Right lobe of liver (tissue), 6 donors: ENCODE measurements at regions not wholly inside any gene's neighbourhood (a gene's known extent, or its start where the extent isn't known, plus 50 kb on each side); places are given as distances from the start of the nearest gene placed in this dataset.
"Not testable (repeated sequence)": the region's sequence is repeated elsewhere in the genome, so short reads cannot be mapped to it uniquely, and the experiment has no call there.

Experiments used
- ATAC-seq, 4 donors: fragments of 200-7000 bp; cut with Tn5 transposase; one replicate each; pipeline ENCODE4 v1.9.1; 2020; ENCODE audit warnings: mild to moderate bottlenecking in 4 of 4, moderate library complexity in 4 of 4
- DNase-seq, 3 donors: peaks; one replicate each; pipeline ENCODE4 v3.0.0-alpha.2; 2020
- H3K27ac ChIP-seq, 3 donors: fragments of 200-600 bp; one replicate each; pipeline ENCODE4 v1.8.0; 2022
- H3K27me3 ChIP-seq, 2 donors: fragments of 200-600 bp; one replicate each; pipeline ENCODE4 v1.8.0; 2022
- H3K36me3 ChIP-seq, 4 donors: fragments of 200-600 bp; sonication (generic) in 1 of 4; one replicate each; pipeline versions ENCODE4 v1.5.1 to v1.8.0; 2017 to 2022; ENCODE audit warnings: control low read depth in 1 of 4
- H3K4me1 ChIP-seq, 4 donors: fragments of 200-600 bp; sonication (generic) in 1 of 4; one replicate each; pipeline versions ENCODE4 v1.5.1 to v1.8.0; 2017 to 2022; ENCODE audit warnings: control low read depth in 1 of 4
- H3K4me3 ChIP-seq, 3 donors: fragments of 200-600 bp; one replicate each; pipeline ENCODE4 v1.8.0; 2022
- H3K9me3 ChIP-seq, 4 donors: fragments of 200-600 bp; sonication (generic) in 1 of 4; one replicate each; pipeline versions ENCODE4 v1.5.1 to v1.8.0; 2017 to 2022; ENCODE audit warnings: control low read depth in 1 of 4
- CTCF ChIP-seq, 4 donors: fragments of 200-600 bp in 3 of 4; fragments of 450-650 bp in 1 of 4; IDR thresholded peaks; one replicate each; pipeline versions ENCODE4 v1.5.1 to v1.8.0; 2016 to 2022; ENCODE audit warnings: antibody characterized with exemption in 4 of 4, mild to moderate bottlenecking in 2 of 4
- POLR2A ChIP-seq: fragments of 450-650 bp; IDR thresholded peaks from one replicate; pipeline ENCODE4 v1.6.1; 2017; ENCODE audit warnings: antibody characterized with exemption, mild to moderate bottlenecking
- WGBS: methylation state at CpG from one replicate; pipeline ENCODE4 v1.1.6; 2018; ENCODE audit warnings: low coverage, low lambda C conversion rate; ENCODE audit not compliant: insufficient coverage; ENCODE audit errors: missing lambda C conversion rate; 5-methylcytosine and 5-hydroxymethylcytosine counted together
- intact Hi-C, 2 donors: fragments of 100-400 bp; cut with DNase I; formaldehyde crosslinking; loops; one replicate each; pipeline versions ENCODE4 v1.11.2 to v1.14.1; 2022
- donor health status: DM: no; HTN: yes; CAD: no.
- donor health status: DM: no; HTN: no; CAD: no.
- donor health status: DM: no; HTN: no; CAD: no.
- donor health status: DM: no; HTN: yes; CAD: no.
- donor health status: DM: no; HTN: yes; CAD: no.

GRCh38 chr1:106406114-106406513, 650.4 kb upstream of the PRMT6 start:
- TF ChIP-seq POLR2A (no peak), CTCF (IDR thresholded peaks at IDR 0.05) (no peak)
- no peaks in the 10 kb centered on the region for H3K4me1 ChIP-seq
- no peaks in the 10 kb centered on the region for H3K9me3 ChIP-seq
- H3K27me3 ChIP-seq, result no peaks in the 10 kb centered on the region
- intact Hi-C loops, result no loop called here
- no peaks in the 10 kb centered on the region for H3K36me3 ChIP-seq
- DNase-seq, result no peak
- no peak for ATAC-seq
- H3K27ac ChIP-seq, result no peak overlapping the region
- H3K4me3 ChIP-seq, result no peak overlapping the region
- WGBS, result 44% methylated on average over 1 of the region's 1 CpG

GRCh38 chr1:106412321-106412720, 644.2 kb upstream of the PRMT6 start:
- 89% methylated on average over 6 of the region's 18 CpGs for WGBS

GRCh38 chr1:106435269-106435668, 621.2 kb upstream of the PRMT6 start:
- Histone ChIP-seq H3K36me3 (no peaks in the 10 kb centered on the region), H3K9me3 (no peaks in the 10 kb centered on the region), H3K27me3 (no peaks in the 10 kb centered on the region), H3K4me1 (no peaks in the 10 kb centered on the region), H3K4me3 (no peak overlapping the region), H3K27ac (no peak overlapping the region)
- DNase-seq (no peak), ATAC-seq (no peak)
- TF ChIP-seq CTCF (IDR thresholded peaks at IDR 0.05), result no peak
- no peak for TF ChIP-seq POLR2A
- intact Hi-C loops, result no loop called here
- WGBS, result 41% methylated on average over 1 of the region's 1 CpG

More at GRCh38 chr1:106412321-106412720, 644.2 kb upstream of the PRMT6 start:
- H3K4me3 ChIP-seq, H3K4me1 ChIP-seq, intact Hi-C loops, DNase-seq, H3K9me3 ChIP-seq, ATAC-seq, H3K36me3 ChIP-seq, H3K27me3 ChIP-seq, H3K27ac ChIP-seq: not testable (repeated sequence)

- H3K4me3 ChIP-seq, result no peak overlapping the region
- TF ChIP-seq CTCF (IDR thresholded peaks at IDR 0.05), result no peak
- TF ChIP-seq POLR2A, result no peak
- no peak for DNase-seq
- no peak overlapping the region for H3K27ac ChIP-seq
- no peaks in the 10 kb centered on the region for H3K36me3 ChIP-seq
- no peak for ATAC-seq
- no peaks in the 10 kb centered on the region for H3K4me1 ChIP-seq
- 48% methylated on average over 3 of the region's 4 CpGs for WGBS
- intact Hi-C loops, result no loop called here
- H3K27me3 ChIP-seq, result no peaks in the 10 kb centered on the region
- H3K9me3 ChIP-seq, result no peaks in the 10 kb centered on the region
Measured at GRCh38 chr1:106439475-106439874, 617.0 kb upstream of the PRMT6 start.

- Histone ChIP-seq H3K4me3 (no peak overlapping the region), H3K27me3 (no peaks in the 10 kb centered on the region), H3K4me1 (no peaks in the 10 kb centered on the region), H3K27ac (no peak overlapping the region), H3K36me3 (no peaks in the 10 kb centered on the region), H3K9me3 (no peaks in the 10 kb centered on the region)
- DNase-seq (no peak), ATAC-seq (no peak)
- intact Hi-C loops, result no loop called here
- no peak for TF ChIP-seq CTCF (IDR thresholded peaks at IDR 0.05)
- TF ChIP-seq POLR2A, result no peak
Measured at GRCh38 chr1:106447466-106447865, 609.0 kb upstream of the PRMT6 start.
